Nephron (organoid): ENCODE measurements at regions not wholly inside any gene's neighbourhood (a gene's known extent, or its start where the extent isn't known, plus 50 kb on each side); places are given as distances from the start of the nearest gene placed in this dataset.
"Not testable (repeated sequence)": the region's sequence is repeated elsewhere in the genome, so short reads cannot be mapped to it uniquely, and the experiment has no call there.

Experiments
- H3K27ac Mint-ChIP-seq, 3 experiments: 2 replicates each; pipeline ENCODE4 v1.8.0; 2020; ENCODE audit warnings: mixed read lengths in 3 of 3, mild to moderate bottlenecking in 2 of 3, moderate library complexity in 1 of 3
- H3K27me3 Mint-ChIP-seq: 2 replicates; pipeline ENCODE4 v1.8.0; 2021; ENCODE audit warnings: low read depth, mild to moderate bottlenecking, moderate library complexity, mixed read lengths
- H3K36me3 Mint-ChIP-seq: 2 replicates; pipeline ENCODE4 v1.8.0; 2020; ENCODE audit warnings: low read depth, mixed read lengths
- H3K4me1 Mint-ChIP-seq: 2 replicates; pipeline ENCODE4 v1.8.0; 2020; ENCODE audit warnings: mixed read lengths
- H3K4me3 Mint-ChIP-seq, 3 experiments: 2 replicates each; pipeline ENCODE4 v1.8.0; 2020; ENCODE audit warnings: mild to moderate bottlenecking in 3 of 3, mixed read lengths in 3 of 3, moderate library complexity in 2 of 3
- H3K9me3 Mint-ChIP-seq: 2 replicates; pipeline ENCODE4 v1.8.0; 2020; ENCODE audit warnings: mixed read lengths
- CTCF ChIP-seq, 3 experiments: fragments of 200-600 bp; sonication (generic); IDR thresholded peaks; one replicate each; pipeline ENCODE4 v1.5.0; 2021; ENCODE audit warnings: antibody characterized with exemption in 3 of 3; ENCODE audit not compliant: unreplicated experiment in 3 of 3

- H3K4me3 Mint-ChIP-seq, result no peak overlapping the region
- peaks cover 4% of the 10 kb centered on the region for H3K4me1 Mint-ChIP-seq
- no peak for TF ChIP-seq CTCF (IDR thresholded peaks at IDR 0.05; ENCODE audit: unreplicated experiment in 3 of 3)
- peak overlapping the region in 1 of 3 experiments; percentile 18 for H3K27ac Mint-ChIP-seq
- H3K36me3 Mint-ChIP-seq, result no peaks in the 10 kb centered on the region
- H3K27me3 Mint-ChIP-seq, result peaks cover 11% of the 10 kb centered on the region
- no peaks in the 10 kb centered on the region for H3K9me3 Mint-ChIP-seq
These were observed 60.8 kb downstream of the SOCS3 start for GRCh38 chr17:78299049-78299448.

GRCh38 chr17:78294776-78295175 lies 63.3 kb downstream of the TMEM235 start:
- H3K4me3 Mint-ChIP-seq, result no peak overlapping the region
- no peaks in the 10 kb centered on the region for H3K36me3 Mint-ChIP-seq
- no peaks in the 10 kb centered on the region for H3K9me3 Mint-ChIP-seq
- H3K27me3 Mint-ChIP-seq, result peaks cover 8% of the 10 kb centered on the region
- no peak for TF ChIP-seq CTCF (IDR thresholded peaks at IDR 0.05; ENCODE audit: unreplicated experiment in 3 of 3)
- no peak overlapping the region for H3K27ac Mint-ChIP-seq
- H3K4me1 Mint-ChIP-seq, result peaks cover 5% of the 10 kb centered on the region

- Mint-ChIP-seq H3K27ac (no peak overlapping the region), H3K4me1 (peaks cover 5% of the 10 kb centered on the region), H3K27me3 (peaks cover 5% of the 10 kb centered on the region), H3K36me3 (no peaks in the 10 kb centered on the region), H3K4me3 (no peak overlapping the region), H3K9me3 (no peaks in the 10 kb centered on the region)
- no peak for TF ChIP-seq CTCF (IDR thresholded peaks at IDR 0.05; ENCODE audit: unreplicated experiment in 3 of 3)
These were observed 62.9 kb downstream of the TMEM235 start for GRCh38 chr17:78294356-78294755.

- H3K27ac Mint-ChIP-seq, H3K4me3 Mint-ChIP-seq, H3K9me3 Mint-ChIP-seq, H3K27me3 Mint-ChIP-seq, H3K4me1 Mint-ChIP-seq, H3K36me3 Mint-ChIP-seq: not testable (repeated sequence)
These were observed 61.7 kb downstream of the TMEM235 start for GRCh38 chr17:78293151-78293550.

GRCh38 chr17:78291944-78292910 lies 60.8 kb downstream of the TMEM235 start:
- H3K4me3 Mint-ChIP-seq, result no peak overlapping the region
- no peaks in the 10 kb centered on the region for H3K9me3 Mint-ChIP-seq
- no peaks in the 10 kb centered on the region for H3K36me3 Mint-ChIP-seq
- H3K4me1 Mint-ChIP-seq, result peaks cover 5% of the 10 kb centered on the region
- TF ChIP-seq CTCF (IDR thresholded peaks at IDR 0.05; ENCODE audit: unreplicated experiment in 3 of 3), result no peak
- H3K27me3 Mint-ChIP-seq, result peaks cover 5% of the 10 kb centered on the region
- peak overlapping the region in 2 of 3 experiments; percentile 47 to 53 for H3K27ac Mint-ChIP-seq

- TF ChIP-seq CTCF (IDR thresholded peaks at IDR 0.05; ENCODE audit: unreplicated experiment in 3 of 3), result no peak
- H3K27ac Mint-ChIP-seq, result no peak overlapping the region
- peaks cover 5% of the 10 kb centered on the region for H3K4me1 Mint-ChIP-seq
- H3K36me3 Mint-ChIP-seq, result no peaks in the 10 kb centered on the region
- no peaks in the 10 kb centered on the region for H3K9me3 Mint-ChIP-seq
- H3K27me3 Mint-ChIP-seq, result peaks cover 5% of the 10 kb centered on the region
- H3K4me3 Mint-ChIP-seq, result no peak overlapping the region
These were observed 59.3 kb downstream of the TMEM235 start for GRCh38 chr17:78290721-78291120.
